Keratinocyte (primary cell): ENCODE measurements at regions not wholly inside any gene's neighbourhood (a gene's known extent, or its start where the extent isn't known, plus 50 kb on each side); places are given as distances from the start of the nearest gene placed in this dataset.

ENCODE experiments used
- DNase-seq: peaks from one replicate; pipeline ENCODE4 v3.0.0-alpha.2; 2011; ENCODE audit warnings: low read depth, missing footprints, low spot score
- FAIRE-seq: peaks from 2 replicates; lab custom pipeline; 2011; peaks lifted over from hg19 to GRCh38; lab: Jason Lieb, UNC
- H2AFZ ChIP-seq: 2 replicates; pipeline ENCODE4 v1.6.0; 2012; ENCODE audit warnings: low read length, control low read depth, inconsistent platforms; ENCODE audit not compliant: control insufficient read depth
- H3K27ac ChIP-seq: 2 replicates; pipeline ENCODE4 v1.5.1; 2011; ENCODE audit warnings: low read length; ENCODE audit not compliant: control insufficient read depth, insufficient read depth
- H3K27me3 ChIP-seq: 3 replicates; pipeline ENCODE4 v1.6.0; 2011; ENCODE audit warnings: low read length; ENCODE audit not compliant: control insufficient read depth, insufficient read depth; ENCODE audit errors: extremely low read depth
- H3K36me3 ChIP-seq, 2 experiments: 2 replicates in 1 of 2; 3 replicates in 1 of 2; pipeline ENCODE4 v1.5.1; 2011; ENCODE audit warnings: low read length in 2 of 2, mild to moderate bottlenecking in 1 of 2; ENCODE audit not compliant: control insufficient read depth in 2 of 2, insufficient read depth in 2 of 2; ENCODE audit errors: extremely low read depth in 1 of 2
- H3K4me1 ChIP-seq: 3 replicates; pipeline ENCODE4 v1.5.1; 2011; ENCODE audit warnings: low read length; ENCODE audit not compliant: control insufficient read depth, insufficient read depth; ENCODE audit errors: extremely low read depth
- H3K4me2 ChIP-seq: 3 replicates; pipeline ENCODE4 v1.6.0; 2011; ENCODE audit warnings: low read depth, low read length; ENCODE audit not compliant: control insufficient read depth, insufficient read depth; ENCODE audit errors: extremely low read depth
- H3K4me3 ChIP-seq, 3 experiments: fragments of 200-600 bp in 1 of 3; sonication (generic) in 1 of 3; 2 replicates in 2 of 3; 3 replicates in 1 of 3; pipeline ENCODE4 v1.5.1; 2011 to 2016; ENCODE audit warnings: low read length in 3 of 3, mild to moderate bottlenecking in 3 of 3, control low read depth in 2 of 3, inconsistent platforms in 1 of 3, low read depth in 1 of 3, mixed read lengths in 1 of 3, mixed run types in 1 of 3, moderate library complexity in 1 of 3; ENCODE audit not compliant: control insufficient read depth in 2 of 3, insufficient read depth in 2 of 3; ENCODE audit errors: extremely low read depth in 1 of 3
- H3K79me2 ChIP-seq: 2 replicates; pipeline ENCODE4 v1.6.0; 2012; ENCODE audit warnings: low read length; ENCODE audit not compliant: control insufficient read depth, insufficient read depth
- H3K9ac ChIP-seq: 3 replicates; pipeline ENCODE4 v1.6.0; 2011; ENCODE audit warnings: low read length; ENCODE audit not compliant: control insufficient read depth, insufficient read depth; ENCODE audit errors: extremely low read depth
- H3K9me1 ChIP-seq: 3 replicates; pipeline ENCODE4 v1.6.0; 2011; ENCODE audit warnings: low read length; ENCODE audit not compliant: control insufficient read depth, insufficient read depth; ENCODE audit errors: extremely low read depth
- H3K9me3 ChIP-seq: 2 replicates; pipeline ENCODE4 v1.5.1; 2012; ENCODE audit warnings: low read depth, low read length; ENCODE audit not compliant: control insufficient read depth
- H4K20me1 ChIP-seq: 3 replicates; pipeline ENCODE4 v1.6.0; 2011; ENCODE audit warnings: low read length; ENCODE audit not compliant: control insufficient read depth, insufficient read depth; ENCODE audit errors: extremely low read depth
- CTCF ChIP-seq, 3 experiments: IDR thresholded peaks in 1 of 3; conservative IDR thresholded peaks in 1 of 3; optimal IDR thresholded peaks in 1 of 3; 2 replicates in 2 of 3; 3 replicates in 1 of 3; pipeline versions ENCODE3 to v1.5.1; 2011; ENCODE audit warnings: low read length in 3 of 3, mild to moderate bottlenecking in 3 of 3, moderate library complexity in 2 of 3, control low read depth in 1 of 3, inconsistent platforms in 1 of 3; ENCODE audit not compliant: insufficient read depth in 2 of 3; ENCODE audit errors: extremely low read depth in 1 of 3
- EZH2 ChIP-seq: IDR thresholded peaks from one replicate; pipeline ENCODE4 v1.6.1; 2012; ENCODE audit warnings: inconsistent platforms, mild to moderate bottlenecking, low read length, moderate library complexity
- dilution Hi-C: fragments of 300-500 bp; cut with MboI; formaldehyde crosslinking; loops from one replicate; pipeline ENCODE4 v1.7.0; 2020; ENCODE audit warnings: low sequenced_read_pairs; ENCODE audit not compliant: extremely low pct_ligation_motif_present

- H3K27me3 ChIP-seq, result no peaks in the 10 kb centered on the region
Observed at GRCh38 chr5:3660630-3661029, 65.0 kb downstream of the IRX1 start.

GRCh38 chr5:3661755-3662296 is 66.2 kb downstream of the IRX1 start:
- no peak for FAIRE-seq
- no peak for DNase-seq
- Histone ChIP-seq H3K36me3 (no peaks in the 10 kb centered on the region), H3K4me3 (no peak overlapping the region), H3K27ac (no peak overlapping the region), H3K9me3 (peaks cover 3% of the 10 kb centered on the region), H3K9ac (no peak overlapping the region), H3K4me2 (no peak overlapping the region), H3K9me1 (no peaks in the 10 kb centered on the region), H2AFZ (no peak overlapping the region), H3K79me2 (no peaks in the 10 kb centered on the region), H3K27me3 (no peaks in the 10 kb centered on the region), H4K20me1 (no peaks in the 10 kb centered on the region), H3K4me1 (no peaks in the 10 kb centered on the region)
- dilution Hi-C loops, result no loop called here
- TF ChIP-seq EZH2 (no peak), CTCF (optimal IDR thresholded peaks at IDR 0.05 in 1 of 3, IDR thresholded peaks at IDR 0.05 in 1 of 3, conservative IDR thresholded peaks at IDR 0.05 in 1 of 3; ENCODE audit: extremely low read depth in 1 of 3, insufficient read depth in 2 of 3, low read length in 3 of 3) (no peak)

More at GRCh38 chr5:3660630-3661029, 65.0 kb downstream of the IRX1 start:
- Histone ChIP-seq H2AFZ (no peak overlapping the region), H3K79me2 (no peaks in the 10 kb centered on the region), H3K4me1 (no peaks in the 10 kb centered on the region), H3K36me3 (no peaks in the 10 kb centered on the region), H3K9me1 (no peaks in the 10 kb centered on the region), H3K4me2 (no peak overlapping the region), H3K9me3 (peaks cover 3% of the 10 kb centered on the region), H4K20me1 (no peaks in the 10 kb centered on the region), H3K4me3 (no peak overlapping the region), H3K27ac (no peak overlapping the region), H3K9ac (no peak overlapping the region)
- no peak for FAIRE-seq
- TF ChIP-seq EZH2 (no peak), CTCF (optimal IDR thresholded peaks at IDR 0.05 in 1 of 3, IDR thresholded peaks at IDR 0.05 in 1 of 3, conservative IDR thresholded peaks at IDR 0.05 in 1 of 3; ENCODE audit: extremely low read depth in 1 of 3, insufficient read depth in 2 of 3, low read length in 3 of 3) (no peak)
- no peak for DNase-seq
- dilution Hi-C loops, result no loop called here
